ENCODE measurements at regions not wholly inside any gene's neighbourhood (a gene's known extent, or its start where the extent isn't known, plus 50 kb on each side); places are given as distances from the start of the nearest gene placed in this dataset.

- TF ChIP-seq ZNF433 (tag by site-specific recombination; IDR thresholded peaks at IDR 0.05; ENCODE audit: low read depth) (no peak), SCRT2 (tag by site-specific recombination; IDR thresholded peaks at IDR 0.05) (no peak), ZNF274 (IDR thresholded peaks at IDR 0.05; ENCODE audit: low read length) (no peak), ZNF274 (tag by site-specific recombination; IDR thresholded peaks at IDR 0.05; ENCODE audit: borderline replicate concordance) (no peak)
Observed at GRCh38 chr2:145114726-145115125, 594.8 kb upstream of the ZEB2 start (continued).

- CTCF ChIA-PET = interaction anchor here (0.7 to 1.1 kb wide), 2 partner anchors 15 to 794 kb away, joined by 3 read pairs; no protein-coding TSS in a partner anchor
- POLR2A ChIA-PET = no interaction called here
- no peak for TF ChIP-seq PRDM1 (tag by site-specific recombination; IDR thresholded peaks at IDR 0.05)
- no peak for TF ChIP-seq ZNF558 (tag by site-specific recombination; IDR thresholded peaks at IDR 0.05)
- no peak for TF ChIP-seq ZBTB6 (tag by site-specific recombination; IDR thresholded peaks at IDR 0.05)
- Histone ChIP-seq H3K36me3 (ENCODE audit: control insufficient read depth in 2 of 2, insufficient read depth in 1 of 2, low read length in 2 of 2) (no peaks in the 10 kb centered on the region), H3K9me3 (ENCODE audit: control insufficient read depth, insufficient read depth, low read depth, low read length) (no peaks in the 10 kb centered on the region), H3K4me1 (ENCODE audit: control insufficient read depth, insufficient read depth, low read length) (no peaks in the 10 kb centered on the region), H3K27ac (ENCODE audit: extremely low read depth, low read depth, low read length) (no peak overlapping the region), H3K4me3 (ENCODE audit: low read depth, low read length) (no peak overlapping the region)
Observed at GRCh38 chr2:145112467-145112866, 592.5 kb upstream of the ZEB2 start.

GRCh38 chr2:145110668-145111356, 590.9 kb upstream of the ZEB2 start:
- TF ChIP-seq GLI2 (tag by site-specific recombination; IDR thresholded peaks at IDR 0.05; ENCODE audit: borderline replicate concordance, low read depth) (no peak), GFI1B (tag by site-specific recombination; IDR thresholded peaks at IDR 0.05) (no peak)
- Histone ChIP-seq H3K36me3 (ENCODE audit: control insufficient read depth in 2 of 2, insufficient read depth in 1 of 2, low read length in 2 of 2) (no peaks in the 10 kb centered on the region), H3K9me3 (ENCODE audit: control insufficient read depth, insufficient read depth, low read depth, low read length) (no peaks in the 10 kb centered on the region), H3K27ac (ENCODE audit: extremely low read depth, low read depth, low read length) (no peak overlapping the region), H3K4me1 (ENCODE audit: control insufficient read depth, insufficient read depth, low read length) (no peaks in the 10 kb centered on the region), H3K4me3 (ENCODE audit: low read depth, low read length) (no peak overlapping the region)
- ChIA-PET POLR2A (no interaction called here), CTCF (interaction anchor here (0.7 to 0.8 kb wide), 2 partner anchors 27 to 129 kb away, joined by 3 read pairs; no protein-coding TSS in a partner anchor)

- POLR2A ChIA-PET = no interaction called here
Observed at GRCh38 chr2:145108959-145109710, 589.2 kb upstream of the ZEB2 start.

More at GRCh38 chr2:145108959-145109710, 589.2 kb upstream of the ZEB2 start:
- no peaks in the 10 kb centered on the region for H3K9me3 ChIP-seq (ENCODE audit: control insufficient read depth, insufficient read depth, low read depth, low read length)
- H3K27ac ChIP-seq (ENCODE audit: extremely low read depth, low read depth, low read length) = no peak overlapping the region
- CTCF ChIA-PET = no interaction called here
- no peaks in the 10 kb centered on the region for H3K4me1 ChIP-seq (ENCODE audit: control insufficient read depth, insufficient read depth, low read length)
- H3K4me3 ChIP-seq (ENCODE audit: low read depth, low read length) = no peak overlapping the region
- H3K36me3 ChIP-seq (ENCODE audit: control insufficient read depth in 2 of 2, insufficient read depth in 1 of 2, low read length in 2 of 2) = no peaks in the 10 kb centered on the region
- TF ChIP-seq REST (tag by site-specific recombination; IDR thresholded peaks at IDR 0.05) (no peak), ZNF621 (tag by site-specific recombination; IDR thresholded peaks at IDR 0.05) (no peak), RBAK (tag by site-specific recombination; IDR thresholded peaks at IDR 0.05) (no peak)

Data from HEK293 (cell line).